ENCODE measurements at regions not wholly inside any gene's neighbourhood (a gene's known extent, or its start where the extent isn't known, plus 50 kb on each side); places are given as distances from the start of the nearest gene placed in this dataset.

GRCh38 chr17:74049167-74049966 is 154.1 kb upstream of the RPL38 start:
- DNase-seq (ENCODE audit: low read depth) = no peak

- DNase-seq (ENCODE audit: low read depth) = no peak
Measured at GRCh38 chr17:74049967-74050458, 153.5 kb upstream of the RPL38 start.

GRCh38 chr17:74051348-74051747 is 152.1 kb upstream of the RPL38 start:
- DNase-seq (ENCODE audit: low read depth) = no peak

- no peak for DNase-seq (ENCODE audit: low read depth)
Measured at GRCh38 chr17:74052993-74053711, 150.3 kb upstream of the RPL38 start.

- DNase-seq (ENCODE audit: low read depth) = no peak
Measured at GRCh38 chr17:74053712-74054078, 149.8 kb upstream of the RPL38 start.

GRCh38 chr17:74054249-74054648 is 149.2 kb upstream of the RPL38 start:
- no peak for DNase-seq (ENCODE audit: low read depth)

- DNase-seq (ENCODE audit: low read depth) = no peak
Measured at GRCh38 chr17:74055508-74056160, 147.8 kb upstream of the RPL38 start.

- no peak for DNase-seq (ENCODE audit: low read depth)
Measured at GRCh38 chr17:74059479-74060240, 143.8 kb upstream of the RPL38 start.

GRCh38 chr17:74061758-74062157 is 141.7 kb upstream of the RPL38 start:
- DNase-seq (ENCODE audit: low read depth) = no peak

- no peak for DNase-seq (ENCODE audit: low read depth)
Measured at GRCh38 chr17:74062234-74062633, 141.2 kb upstream of the RPL38 start.

GRCh38 chr17:74063439-74063838 is 140.0 kb upstream of the RPL38 start:
- DNase-seq (ENCODE audit: low read depth) = no peak

GRCh38 chr17:74070374-74070773 is 133.1 kb upstream of the RPL38 start:
- DNase-seq (ENCODE audit: low read depth) = no peak

GRCh38 chr17:74070998-74071679 is 132.3 kb upstream of the RPL38 start:
- no peak for DNase-seq (ENCODE audit: low read depth)

- no peak for DNase-seq (ENCODE audit: low read depth)
Measured at GRCh38 chr17:74072340-74072739, 131.1 kb upstream of the RPL38 start.

GRCh38 chr17:74076446-74076845 is 127.0 kb upstream of the RPL38 start:
- DNase-seq (ENCODE audit: low read depth) = no peak

- DNase-seq (ENCODE audit: low read depth) = no peak
Measured at GRCh38 chr17:74077231-74077630, 126.2 kb upstream of the RPL38 start.

GRCh38 chr17:74078363-74078941 is 125.0 kb upstream of the RPL38 start:
- no peak for DNase-seq (ENCODE audit: low read depth)

GRCh38 chr17:74079537-74080300 is 123.8 kb upstream of the RPL38 start:
- no peak for DNase-seq (ENCODE audit: low read depth)

GRCh38 chr17:74080656-74081582 is 122.6 kb upstream of the RPL38 start:
- no peak for DNase-seq (ENCODE audit: low read depth)
